ENCODE measurements at regions not wholly inside any gene's neighbourhood (a gene's known extent, or its start where the extent isn't known, plus 50 kb on each side); places are given as distances from the start of the nearest gene placed in this dataset.

DNA sequence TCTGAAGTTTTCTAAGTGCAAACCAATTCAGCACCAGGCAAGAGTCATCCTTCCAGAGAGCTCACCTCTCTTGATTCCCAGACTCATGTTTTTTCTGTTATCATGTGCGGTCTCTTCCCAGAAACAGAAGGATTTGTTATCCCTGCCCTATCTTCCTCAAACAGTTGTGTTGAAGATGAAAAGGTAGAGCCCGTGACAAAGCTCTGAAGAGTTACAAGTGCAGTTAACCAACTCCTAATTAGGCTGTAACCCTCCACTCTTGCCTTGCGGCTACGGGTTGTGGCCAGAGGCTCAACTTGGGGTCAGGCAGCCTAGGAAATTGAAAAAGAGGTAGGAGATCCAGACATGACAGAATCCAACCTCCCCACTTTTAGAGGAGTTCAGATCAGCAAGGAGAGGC, 76.2 kb upstream of the CADM1 start:
- DNase-seq: no peak
- ATAC-seq (ENCODE audit: low read depth in 2 of 2): no peak
- no peaks in the 10 kb centered on the region for H3K4me1 Mint-ChIP-seq
- H3K27me3 Mint-ChIP-seq: no peaks in the 10 kb centered on the region
- H3K9me3 Mint-ChIP-seq: peaks cover 0 to 6% (median 4%) of the 10 kb centered on the region in 7 donors
- no peak overlapping the region for H3K4me3 Mint-ChIP-seq
- H3K36me3 Mint-ChIP-seq: no peaks in the 10 kb centered on the region
- H3K27ac Mint-ChIP-seq: no peak overlapping the region

GRCh38 chr11:115579181-115579825, 75.1 kb upstream of the CADM1 start:
- DNase-seq (no peak), ATAC-seq (ENCODE audit: low read depth in 2 of 2) (no peak)
- Mint-ChIP-seq H3K36me3 (no peaks in the 10 kb centered on the region), H3K9me3 (peaks cover 0 to 13% (median 4%) of the 10 kb centered on the region in 7 donors), H3K4me1 (no peaks in the 10 kb centered on the region), H3K4me3 (no peak overlapping the region), H3K27me3 (peaks cover 0 to 4% (median 0%) of the 10 kb centered on the region in 3 donors), H3K27ac (no peak overlapping the region)

- no peaks in the 10 kb centered on the region for H3K36me3 Mint-ChIP-seq
- H3K27ac Mint-ChIP-seq: no peak overlapping the region
- ATAC-seq (ENCODE audit: low read depth in 2 of 2) (no peak), DNase-seq (no peak)
- no peak overlapping the region for H3K4me3 Mint-ChIP-seq
- no peaks in the 10 kb centered on the region for H3K4me1 Mint-ChIP-seq
- peaks cover 0 to 13% (median 4%) of the 10 kb centered on the region in 7 donors for H3K9me3 Mint-ChIP-seq
- H3K27me3 Mint-ChIP-seq: peaks cover 0 to 4% (median 0%) of the 10 kb centered on the region in 3 donors
These were observed 74.1 kb upstream of the CADM1 start for GRCh38 chr11:115578275-115578674.

- Mint-ChIP-seq H3K27me3 (peaks cover 0 to 4% (median 0%) of the 10 kb centered on the region in 3 donors), H3K4me1 (no peaks in the 10 kb centered on the region), H3K9me3 (peaks cover 0 to 13% (median 4%) of the 10 kb centered on the region in 7 donors), H3K27ac (no peak overlapping the region), H3K4me3 (no peak overlapping the region), H3K36me3 (no peaks in the 10 kb centered on the region)
- ATAC-seq (ENCODE audit: low read depth in 2 of 2): no peak
- DNase-seq: no peak
These were observed 73.5 kb upstream of the CADM1 start for GRCh38 chr11:115577701-115578100.

DNA sequence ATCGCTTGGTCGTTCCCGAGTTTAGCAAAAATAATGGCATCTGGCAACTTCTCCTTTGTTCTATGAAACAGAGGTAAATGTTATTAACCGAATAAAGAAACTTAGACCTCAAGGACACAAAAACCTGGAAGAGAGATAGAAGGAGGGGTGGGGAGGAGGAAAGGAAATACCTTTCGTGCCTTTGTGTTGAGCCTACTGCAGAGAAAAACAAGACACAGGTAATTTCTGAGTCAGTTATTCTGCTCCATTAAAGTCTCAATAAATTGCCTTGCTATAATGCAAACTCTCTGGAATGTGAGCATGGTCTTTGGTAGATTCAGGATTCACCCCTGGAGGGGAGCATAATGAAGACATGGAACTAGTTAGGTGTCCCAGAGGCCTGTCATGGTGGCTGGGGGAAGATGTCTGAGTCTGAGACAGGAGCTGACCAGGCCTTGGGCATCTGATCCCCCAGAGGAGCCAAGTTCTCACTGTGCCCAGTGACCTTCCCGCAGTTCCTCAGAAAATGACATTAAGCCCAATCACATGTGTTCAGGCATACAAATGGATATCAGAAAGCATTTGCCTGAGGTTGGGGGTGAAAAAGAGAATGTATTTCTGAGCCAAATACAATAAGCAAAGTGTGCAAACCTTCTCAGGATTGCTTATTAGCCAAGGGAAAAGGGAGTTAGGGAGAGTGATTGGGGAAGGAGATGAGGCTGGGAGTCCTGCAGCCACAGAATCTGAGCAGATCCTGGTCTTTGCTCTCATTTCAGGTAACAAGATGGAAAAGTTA, 72.6 kb upstream of the CADM1 start:
- DNase-seq (no peak), ATAC-seq (ENCODE audit: low read depth in 2 of 2) (no peak)
- peaks cover 0 to 4% (median 0%) of the 10 kb centered on the region in 3 donors for H3K27me3 Mint-ChIP-seq
- no peaks in the 10 kb centered on the region for H3K36me3 Mint-ChIP-seq
- no peak overlapping the region for H3K4me3 Mint-ChIP-seq
- H3K9me3 Mint-ChIP-seq: peaks cover 3 to 13% (median 5%) of the 10 kb centered on the region in 7 donors
- H3K4me1 Mint-ChIP-seq: no peaks in the 10 kb centered on the region
- no peak overlapping the region for H3K27ac Mint-ChIP-seq

- Mint-ChIP-seq H3K9me3 (peaks cover 0 to 13% (median 4%) of the 10 kb centered on the region in 7 donors), H3K27ac (no peak overlapping the region), H3K27me3 (peaks cover 0 to 4% (median 0%) of the 10 kb centered on the region in 3 donors), H3K4me3 (no peak overlapping the region), H3K4me1 (no peaks in the 10 kb centered on the region), H3K36me3 (no peaks in the 10 kb centered on the region)
- ATAC-seq (ENCODE audit: low read depth in 2 of 2) (no peak), DNase-seq (no peak)
These were observed 68.3 kb upstream of the CADM1 start for GRCh38 chr11:115572551-115572950.

- no peaks in the 10 kb centered on the region for H3K36me3 Mint-ChIP-seq
- no peak overlapping the region for H3K27ac Mint-ChIP-seq
- DNase-seq (no peak), ATAC-seq (ENCODE audit: low read depth in 2 of 2) (no peak)
- H3K4me1 Mint-ChIP-seq: no peaks in the 10 kb centered on the region
- no peak overlapping the region for H3K4me3 Mint-ChIP-seq
- H3K9me3 Mint-ChIP-seq: peaks cover 0 to 12% (median 2%) of the 10 kb centered on the region in 7 donors
- H3K27me3 Mint-ChIP-seq: no peaks in the 10 kb centered on the region
These were observed 62.1 kb upstream of the CADM1 start for GRCh38 chr11:115566180-115566764.

DNA sequence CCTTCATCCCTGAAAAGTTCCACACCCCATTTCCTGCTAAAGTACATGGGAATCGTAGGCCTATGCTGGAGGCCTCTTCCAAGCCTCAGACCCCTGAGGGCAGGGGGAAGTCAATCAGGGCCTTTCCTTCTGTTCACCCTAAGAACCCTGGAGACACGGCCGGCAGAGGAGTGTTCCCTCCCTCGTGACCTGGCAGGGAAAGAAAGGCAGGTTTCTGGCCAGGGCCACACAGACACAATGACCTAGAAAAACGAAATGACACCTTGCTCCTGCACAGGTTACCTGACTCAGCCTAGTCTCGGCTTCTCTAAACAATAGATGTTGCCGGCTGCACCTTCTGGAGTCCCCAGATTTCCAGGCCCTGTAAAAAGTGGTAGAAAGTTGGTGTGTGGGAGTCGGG, 60.6 kb upstream of the CADM1 start:
- H3K4me1 Mint-ChIP-seq: no peaks in the 10 kb centered on the region
- DNase-seq: no peak
- H3K27ac Mint-ChIP-seq: no peak overlapping the region
- no peaks in the 10 kb centered on the region for H3K27me3 Mint-ChIP-seq
- peak overlapping the region in 1 of 8 donors; percentile 12 for H3K4me3 Mint-ChIP-seq
- no peaks in the 10 kb centered on the region for H3K36me3 Mint-ChIP-seq
- no peak for ATAC-seq (ENCODE audit: low read depth in 2 of 2)
- H3K9me3 Mint-ChIP-seq: peaks cover 0 to 15% (median 2%) of the 10 kb centered on the region in 7 donors

DNA sequence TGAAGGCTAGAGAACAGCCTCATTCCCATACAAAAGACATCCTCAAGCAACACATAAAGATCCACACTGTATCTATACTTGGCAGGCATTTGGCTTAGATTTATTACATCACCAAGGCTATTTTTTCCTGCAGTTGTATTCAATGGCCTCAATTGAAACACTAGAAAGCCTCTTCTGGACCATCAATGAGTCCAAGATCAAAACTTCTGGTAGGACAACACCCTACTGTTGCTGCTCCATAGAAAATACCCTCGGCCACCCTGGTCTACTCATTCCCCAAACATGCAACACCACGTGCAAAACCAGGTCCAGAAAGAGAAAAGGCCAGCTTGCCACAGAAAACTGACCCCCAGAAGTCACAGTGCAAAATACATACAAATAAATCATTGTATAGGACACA, 56.9 kb upstream of the CADM1 start:
- Mint-ChIP-seq H3K27me3 (no peaks in the 10 kb centered on the region), H3K9me3 (peaks cover 0 to 16% (median 1%) of the 10 kb centered on the region in 7 donors), H3K4me1 (no peaks in the 10 kb centered on the region), H3K36me3 (no peaks in the 10 kb centered on the region), H3K27ac (no peak overlapping the region), H3K4me3 (no peak overlapping the region)
- DNase-seq: no peak
- no peak for ATAC-seq (ENCODE audit: low read depth in 2 of 2)

DNA sequence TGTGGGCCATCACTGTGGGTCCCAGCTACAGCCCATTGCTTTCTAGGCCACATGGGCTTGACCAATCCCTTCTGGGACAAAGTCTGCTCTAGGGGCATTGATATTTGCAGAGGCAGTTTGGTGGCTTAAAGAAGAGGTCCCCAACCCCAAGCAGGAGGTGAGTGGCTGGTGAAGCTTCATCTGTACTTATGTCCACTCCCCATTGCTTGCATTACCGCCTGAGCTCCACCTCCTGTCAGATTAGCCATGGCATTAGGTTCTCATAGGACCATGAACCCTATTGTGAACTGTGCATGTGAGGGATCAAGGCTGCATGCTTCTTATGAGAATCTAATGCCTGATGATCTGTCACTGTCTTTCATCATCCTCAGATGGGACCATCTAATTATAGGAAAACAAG, 54.4 kb upstream of the CADM1 start:
- H3K27ac Mint-ChIP-seq: no peak overlapping the region
- no peaks in the 10 kb centered on the region for H3K27me3 Mint-ChIP-seq
- no peaks in the 10 kb centered on the region for H3K4me1 Mint-ChIP-seq
- H3K4me3 Mint-ChIP-seq: no peak overlapping the region
- ATAC-seq (ENCODE audit: low read depth in 2 of 2) (no peak), DNase-seq (no peak)
- no peaks in the 10 kb centered on the region for H3K36me3 Mint-ChIP-seq
- H3K9me3 Mint-ChIP-seq: peaks cover 0 to 16% (median 1%) of the 10 kb centered on the region in 7 donors

- H3K4me1 Mint-ChIP-seq: no peaks in the 10 kb centered on the region
- H3K27ac Mint-ChIP-seq: no peak overlapping the region
- H3K27me3 Mint-ChIP-seq: no peaks in the 10 kb centered on the region
- no peak overlapping the region for H3K4me3 Mint-ChIP-seq
- H3K9me3 Mint-ChIP-seq: peaks cover 0 to 12% (median 0%) of the 10 kb centered on the region in 7 donors
- H3K36me3 Mint-ChIP-seq: no peaks in the 10 kb centered on the region
- no peak for ATAC-seq (ENCODE audit: low read depth in 2 of 2)
- DNase-seq: no peak
These were observed 53.5 kb upstream of the CADM1 start for GRCh38 chr11:115557681-115558080.

GRCh38 chr11:115556984-115557383, 52.8 kb upstream of the CADM1 start:
- ATAC-seq (ENCODE audit: low read depth in 2 of 2) (no peak), DNase-seq (no peak)
- no peak overlapping the region for H3K4me3 Mint-ChIP-seq
- H3K9me3 Mint-ChIP-seq: peaks cover 0 to 8% (median 0%) of the 10 kb centered on the region in 7 donors
- H3K27ac Mint-ChIP-seq: no peak overlapping the region
- H3K27me3 Mint-ChIP-seq: no peaks in the 10 kb centered on the region
- H3K36me3 Mint-ChIP-seq: no peaks in the 10 kb centered on the region
- H3K4me1 Mint-ChIP-seq: no peaks in the 10 kb centered on the region

GRCh38 chr11:115555336-115556090, 51.3 kb upstream of the CADM1 start:
- H3K4me1 Mint-ChIP-seq: no peaks in the 10 kb centered on the region

More at GRCh38 chr11:115555336-115556090, 51.3 kb upstream of the CADM1 start:
- H3K27me3 Mint-ChIP-seq: no peaks in the 10 kb centered on the region
- H3K4me3 Mint-ChIP-seq: no peak overlapping the region
- H3K36me3 Mint-ChIP-seq: no peaks in the 10 kb centered on the region
- DNase-seq (no peak), ATAC-seq (ENCODE audit: low read depth in 2 of 2) (no peak)
- H3K9me3 Mint-ChIP-seq: peaks cover 0 to 5% (median 0%) of the 10 kb centered on the region in 7 donors
- H3K27ac Mint-ChIP-seq: no peak overlapping the region
